NCI-H226 (cell line): ENCODE measurements at regions not wholly inside any gene's neighbourhood (a gene's known extent, or its start where the extent isn't known, plus 50 kb on each side); places are given as distances from the start of the nearest gene placed in this dataset.

Experiments
- DNase-seq: peaks from one replicate; pipeline ENCODE4 v3.0.0-alpha.2; 2015

DNA sequence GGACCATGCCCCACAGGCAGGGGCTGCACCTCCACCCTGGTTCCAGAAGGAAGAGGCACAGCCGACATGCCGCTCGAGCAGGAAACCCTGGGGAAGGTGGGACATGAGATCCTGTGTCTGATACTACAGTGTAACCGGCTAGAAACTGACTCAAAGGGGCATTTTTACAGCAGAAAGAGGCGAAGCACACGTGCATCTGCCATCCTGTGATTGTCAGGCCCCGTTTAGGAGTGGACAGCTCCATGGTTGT lies 62.7 kb downstream of the SIK1 start:
- DNase-seq: no peak

DNA sequence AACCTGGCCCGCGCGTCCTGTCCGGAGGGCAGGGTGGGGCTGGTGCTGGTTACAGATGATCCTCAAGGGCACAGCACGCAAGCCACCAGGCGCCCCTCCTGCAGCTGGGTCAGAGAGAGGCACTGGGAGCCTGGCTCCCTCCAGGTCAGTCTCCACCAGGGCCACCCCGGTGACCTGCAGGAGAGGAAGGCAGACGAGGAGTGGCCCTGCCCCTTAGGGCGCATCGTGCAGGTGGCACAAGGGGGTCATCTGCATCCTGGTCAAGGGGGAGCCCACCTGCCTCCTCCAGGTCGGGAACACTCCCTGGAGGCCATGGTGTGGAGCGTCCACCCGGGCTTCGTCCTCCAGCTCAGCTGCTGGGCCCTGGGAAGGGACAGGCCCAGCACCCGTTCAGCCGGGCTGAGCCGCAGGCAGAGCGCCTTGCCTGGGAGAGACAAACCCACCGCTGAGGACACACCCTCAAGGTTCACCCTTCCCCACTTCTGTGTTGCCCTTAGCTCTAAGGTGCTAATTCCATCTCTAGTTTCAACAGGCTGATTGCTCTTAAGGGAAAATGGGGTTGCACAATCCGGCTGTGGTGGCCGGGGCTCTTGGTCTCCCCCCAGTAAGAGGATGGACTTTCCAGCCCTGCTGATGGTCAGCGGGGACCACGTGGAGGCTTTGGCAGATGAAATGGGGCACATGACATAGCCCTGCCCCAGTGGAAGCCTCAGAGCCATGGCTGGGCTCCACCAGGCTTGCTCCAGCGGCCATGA lies 63.2 kb downstream of the SIK1 start:
- no peak for DNase-seq

DNA sequence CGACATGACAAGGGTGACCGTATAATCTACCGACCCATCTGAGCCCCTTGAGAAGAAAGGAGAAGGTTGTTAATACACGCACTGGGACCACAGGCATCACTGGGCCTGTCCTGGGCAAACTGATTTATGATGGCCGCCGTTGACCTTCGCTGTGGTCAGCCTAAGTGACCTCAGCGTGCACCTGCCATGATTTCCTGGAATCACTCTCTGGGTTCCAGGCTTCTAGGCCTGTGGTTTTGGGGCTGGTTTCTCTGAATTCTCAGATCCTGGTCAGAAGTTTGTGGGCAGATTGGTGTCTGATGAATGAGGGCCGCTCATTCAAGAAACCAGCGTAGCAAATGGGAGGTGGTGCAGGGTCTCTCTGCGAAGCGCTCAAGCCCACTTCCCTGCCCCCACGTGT lies 64.0 kb downstream of the SIK1 start:
- no peak for DNase-seq

DNA sequence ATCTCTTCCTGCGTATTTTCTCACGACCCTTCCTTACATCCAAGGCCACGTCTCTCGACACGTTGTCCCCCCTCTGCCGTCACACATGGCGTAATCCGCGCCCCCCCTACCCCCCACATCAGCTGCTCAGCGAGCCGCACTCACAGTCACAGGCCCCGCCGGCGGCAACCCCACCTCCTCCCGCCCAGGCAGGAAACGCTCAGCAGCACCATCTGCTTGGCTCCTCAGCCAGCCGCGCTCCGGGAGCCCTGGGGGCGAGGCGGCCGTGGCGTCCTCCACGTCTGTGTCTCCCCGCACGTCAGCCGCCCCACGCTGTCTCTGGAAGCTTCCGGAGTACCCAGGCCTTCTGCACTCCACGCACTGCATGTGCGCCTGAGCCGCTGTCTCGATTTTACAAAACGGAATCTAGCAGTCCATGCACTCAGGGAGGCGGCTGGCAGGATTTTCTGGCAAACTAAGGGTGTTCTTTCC lies 64.6 kb downstream of the SIK1 start:
- no peak for DNase-seq

DNA sequence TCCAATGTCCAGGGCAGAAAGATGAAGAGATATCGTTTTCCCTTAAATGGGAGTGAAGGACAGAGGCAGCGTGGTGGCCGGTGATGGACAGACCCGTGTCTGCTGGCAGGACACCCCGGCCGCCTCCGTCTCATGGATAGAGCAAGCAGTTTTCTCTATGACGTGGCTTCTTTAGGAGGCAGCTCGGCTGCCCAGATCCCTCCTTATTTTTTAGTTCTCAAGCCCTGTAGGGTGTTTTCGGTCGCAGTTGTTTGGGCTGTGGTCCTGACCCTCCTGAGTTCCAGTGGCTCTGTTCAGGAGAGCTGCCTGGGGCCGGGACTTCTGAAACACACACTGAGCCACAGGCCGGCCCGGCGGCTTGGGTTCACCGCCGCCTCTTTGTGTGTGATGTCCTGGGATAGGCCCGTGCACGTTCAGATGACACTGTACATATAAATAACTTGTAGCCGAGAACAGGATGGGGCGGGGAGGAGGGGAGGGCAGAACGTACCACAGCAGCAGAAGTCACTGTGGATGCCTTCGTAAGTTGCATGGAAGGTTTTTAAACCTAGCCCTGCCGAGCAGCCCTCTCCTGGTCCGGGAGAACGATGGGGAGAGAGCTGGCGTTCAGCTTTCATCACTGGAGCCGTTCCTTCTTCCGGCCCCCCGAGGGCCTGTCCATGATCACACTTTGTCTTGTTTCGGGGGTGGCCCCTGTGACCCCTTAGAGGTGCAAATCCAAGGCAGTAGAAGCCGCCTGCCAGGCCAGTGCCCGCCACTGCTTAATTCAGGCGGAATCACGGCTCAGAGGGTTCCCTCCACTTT lies 65.2 kb downstream of the SIK1 start:
- DNase-seq: no peak

DNA sequence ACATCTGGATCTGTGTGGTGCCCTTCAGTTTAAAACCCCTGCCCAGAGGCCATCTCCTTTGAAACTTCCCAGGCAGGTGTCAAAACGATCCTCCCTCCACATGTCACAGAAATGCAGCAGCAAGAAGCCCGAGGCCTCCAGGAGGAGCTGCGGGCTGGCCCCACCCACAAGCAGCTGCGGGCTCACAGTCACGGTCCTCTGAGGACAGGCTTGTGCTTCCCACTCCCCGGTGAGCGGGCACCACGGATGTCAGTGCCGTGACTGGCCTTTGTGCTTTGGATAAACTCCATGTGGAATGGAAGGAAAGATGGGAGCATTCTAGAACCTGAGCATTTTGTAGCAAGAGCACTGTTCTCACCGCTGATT lies 65.8 kb downstream of the SIK1 start:
- no peak for DNase-seq

DNA sequence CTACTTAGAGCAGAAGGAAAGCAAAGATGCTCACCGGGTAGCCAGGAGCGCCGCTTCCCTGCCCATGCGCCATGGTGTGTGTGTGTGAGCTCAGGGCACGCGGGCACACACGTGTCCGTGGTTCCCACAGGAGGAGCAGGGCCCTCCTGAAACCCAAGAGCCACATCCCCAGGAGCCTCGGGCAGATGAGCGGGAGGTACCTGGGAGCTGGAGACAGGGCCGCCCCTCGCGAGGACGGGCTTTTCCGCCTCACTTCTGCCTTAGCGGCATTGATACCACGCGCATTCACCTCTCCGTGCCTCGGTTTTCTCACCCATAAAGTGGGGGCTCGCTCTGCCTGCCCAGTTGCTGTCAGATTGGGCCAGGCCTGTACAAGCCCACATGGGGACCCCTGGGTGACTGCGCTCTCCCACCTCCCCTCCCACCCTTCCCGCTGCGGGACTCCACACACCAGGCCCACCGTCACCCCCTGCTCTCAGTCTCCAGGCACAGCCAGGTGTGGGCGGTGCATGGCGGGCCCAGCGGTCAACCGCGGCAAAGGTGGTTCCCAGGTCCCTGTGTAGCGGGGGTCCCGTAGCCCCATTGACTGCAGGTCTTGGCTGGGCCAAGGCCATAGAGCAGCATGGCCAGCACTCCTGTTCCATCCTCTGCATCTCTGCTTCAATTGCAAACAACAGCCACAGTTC lies 66.3 kb downstream of the SIK1 start:
- no peak for DNase-seq

DNA sequence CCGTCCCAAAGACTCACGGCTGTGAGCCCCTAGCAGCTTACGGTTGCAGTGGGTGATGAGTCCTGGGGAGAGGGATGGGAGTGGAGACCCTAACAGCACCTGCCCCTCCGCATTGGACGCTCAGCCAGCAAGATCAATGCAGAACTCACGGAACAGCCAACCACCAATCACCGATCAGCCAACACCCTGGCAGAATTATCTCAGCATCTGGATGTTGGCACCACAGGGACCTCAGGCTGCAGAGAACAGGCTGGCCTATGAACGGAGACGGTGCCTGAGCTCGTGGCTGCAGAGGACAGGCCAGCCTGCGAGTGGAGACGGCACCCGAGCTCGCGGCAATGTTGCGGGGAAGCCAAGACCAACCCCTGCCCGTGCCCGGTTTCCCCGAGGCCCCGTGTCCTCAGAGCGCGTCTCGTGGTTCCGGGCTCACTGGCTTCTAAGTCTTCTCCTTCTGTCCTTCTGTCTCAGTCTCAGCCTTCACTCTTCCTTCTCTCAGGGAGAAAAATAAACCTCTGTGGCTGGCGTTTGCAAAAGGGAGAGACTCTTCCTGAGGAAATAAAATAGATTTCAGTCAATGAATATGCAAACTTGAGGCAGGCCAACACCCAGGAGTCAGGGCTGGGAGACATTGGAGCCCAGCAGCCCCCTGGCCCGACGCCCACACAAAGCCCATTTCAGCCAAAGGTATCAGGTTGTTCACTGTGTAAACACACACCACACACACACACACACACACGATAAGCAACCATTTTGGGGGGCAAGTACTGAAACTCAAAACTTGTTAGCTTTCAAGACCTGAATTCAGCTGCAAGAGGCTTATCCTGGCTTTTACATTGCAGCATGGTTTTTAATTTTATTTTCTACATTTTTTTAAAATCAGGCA lies 67.8 kb downstream of the SIK1 start:
- DNase-seq: no peak

DNA sequence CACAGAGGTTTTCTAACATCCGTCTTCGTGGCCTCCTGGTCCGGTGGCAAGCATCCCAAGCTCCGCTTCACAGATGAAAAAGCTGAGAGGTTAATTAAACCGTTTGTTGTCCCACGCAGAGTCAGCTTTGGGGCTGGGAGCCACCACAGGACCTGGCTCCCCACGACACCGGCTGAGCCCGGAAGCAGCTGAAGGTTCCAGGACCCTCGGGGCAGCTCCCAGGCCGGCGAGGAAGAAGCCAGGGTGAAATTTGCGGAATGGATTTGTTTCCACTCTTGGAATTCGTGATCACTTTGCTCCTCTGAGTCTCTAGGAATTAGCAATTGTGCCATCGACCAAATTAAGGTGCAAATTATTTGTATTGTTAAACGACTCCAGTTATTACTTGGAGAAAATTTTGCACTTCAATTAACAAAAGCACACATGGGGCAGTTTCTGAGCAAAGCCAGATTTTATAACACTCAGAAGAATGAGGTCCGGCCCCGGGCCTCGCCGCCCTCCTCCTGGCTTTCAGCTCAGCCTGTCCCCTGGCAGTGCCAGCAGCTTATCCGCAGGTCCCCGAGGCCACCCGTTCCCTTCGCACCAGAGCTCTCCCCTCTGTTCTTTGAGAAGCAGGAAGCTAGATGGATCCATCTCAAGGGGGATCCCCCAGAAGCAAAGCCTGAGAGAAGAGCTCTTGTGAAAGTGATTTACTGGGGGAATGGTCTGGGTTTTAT lies 69.1 kb downstream of the SIK1 start:
- no peak for DNase-seq

DNA sequence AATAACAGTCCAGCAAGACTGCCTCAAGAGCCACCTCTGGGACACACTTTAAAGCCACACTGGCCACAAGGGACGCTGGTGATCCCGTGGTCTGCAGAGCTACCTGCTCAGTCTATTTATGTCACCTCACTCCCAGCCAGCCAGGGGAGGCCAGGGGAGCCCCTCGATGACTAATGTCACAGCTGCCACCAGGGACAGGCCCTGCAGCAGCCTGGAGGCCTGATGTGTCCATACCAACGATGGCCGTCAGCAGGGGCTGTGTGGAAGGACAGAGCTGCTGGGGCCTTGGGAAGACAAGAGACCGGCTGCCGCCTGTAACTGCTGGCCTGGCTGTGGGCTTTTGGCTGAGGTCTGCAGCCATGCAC lies 71.0 kb downstream of the SIK1 start:
- no peak for DNase-seq

DNA sequence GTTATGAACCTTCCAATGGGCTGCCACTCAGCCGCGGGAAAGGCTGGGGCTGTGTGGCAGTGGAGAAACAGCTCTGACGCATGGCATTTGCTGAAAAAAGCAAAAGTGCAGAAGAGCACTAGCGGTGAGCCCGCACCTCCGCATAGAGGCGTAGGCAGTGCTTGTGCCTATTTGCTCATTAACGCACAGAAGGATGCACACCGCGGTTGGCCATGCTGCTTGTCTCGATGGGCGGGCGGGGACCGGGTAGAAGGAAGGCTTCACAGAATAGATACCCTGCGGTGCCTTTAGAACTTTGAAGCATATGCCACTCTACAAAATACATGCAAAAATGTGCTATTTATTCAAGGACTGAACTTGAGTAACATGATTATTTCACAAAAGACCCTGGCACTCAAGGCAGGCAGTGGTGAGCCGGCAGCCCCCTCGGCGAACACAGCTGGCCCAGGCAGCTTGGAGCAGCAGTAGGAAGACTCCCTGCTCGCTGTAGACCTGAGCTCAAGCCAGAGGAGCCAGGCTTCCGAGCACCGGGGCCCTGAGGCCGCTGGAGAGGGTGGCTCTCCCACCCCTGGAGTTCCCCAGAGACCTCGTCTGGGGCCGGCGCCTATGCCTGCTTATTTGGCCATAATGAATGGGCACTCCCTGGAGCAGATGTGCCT lies 71.5 kb downstream of the SIK1 start:
- DNase-seq: no peak

DNA sequence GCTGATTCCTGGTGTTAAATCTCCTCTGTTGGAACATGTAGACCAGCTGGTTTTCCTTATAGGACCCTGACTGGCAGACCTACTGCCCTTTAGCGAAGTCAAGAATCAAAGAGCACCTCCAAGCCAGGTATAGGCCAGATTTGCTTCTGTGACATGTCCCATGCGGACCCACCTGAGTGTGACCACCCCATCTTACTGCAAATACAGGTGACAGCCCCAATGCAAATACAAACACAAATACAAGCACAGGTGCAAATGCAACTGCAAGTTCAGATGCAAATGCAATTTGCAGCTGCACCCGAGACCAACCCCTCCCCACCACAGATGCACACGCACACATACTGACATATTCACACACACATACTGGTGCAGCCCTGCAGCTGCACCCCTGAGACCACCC lies 72.3 kb downstream of the SIK1 start:
- DNase-seq: no peak

DNA sequence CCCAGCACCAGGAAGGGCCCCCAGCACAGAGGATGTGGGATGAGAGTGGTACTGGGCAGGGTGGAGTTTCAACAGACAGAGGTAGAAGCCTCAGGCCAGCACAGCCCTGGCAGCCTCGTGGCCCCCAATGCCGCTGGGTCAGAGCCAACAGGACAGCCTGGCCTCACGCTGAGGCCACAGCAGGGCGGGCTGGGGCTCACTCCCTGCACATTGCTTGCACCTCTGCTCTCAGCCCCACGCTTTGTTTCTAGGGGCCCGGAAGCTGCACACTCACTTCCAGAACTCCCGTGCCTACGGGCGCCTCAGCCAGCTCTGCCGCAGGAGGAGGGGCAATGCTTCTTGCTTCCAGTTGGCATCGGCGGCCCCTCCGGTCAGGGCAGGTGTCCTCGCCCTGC lies 72.9 kb downstream of the SIK1 start:
- no peak for DNase-seq

DNA sequence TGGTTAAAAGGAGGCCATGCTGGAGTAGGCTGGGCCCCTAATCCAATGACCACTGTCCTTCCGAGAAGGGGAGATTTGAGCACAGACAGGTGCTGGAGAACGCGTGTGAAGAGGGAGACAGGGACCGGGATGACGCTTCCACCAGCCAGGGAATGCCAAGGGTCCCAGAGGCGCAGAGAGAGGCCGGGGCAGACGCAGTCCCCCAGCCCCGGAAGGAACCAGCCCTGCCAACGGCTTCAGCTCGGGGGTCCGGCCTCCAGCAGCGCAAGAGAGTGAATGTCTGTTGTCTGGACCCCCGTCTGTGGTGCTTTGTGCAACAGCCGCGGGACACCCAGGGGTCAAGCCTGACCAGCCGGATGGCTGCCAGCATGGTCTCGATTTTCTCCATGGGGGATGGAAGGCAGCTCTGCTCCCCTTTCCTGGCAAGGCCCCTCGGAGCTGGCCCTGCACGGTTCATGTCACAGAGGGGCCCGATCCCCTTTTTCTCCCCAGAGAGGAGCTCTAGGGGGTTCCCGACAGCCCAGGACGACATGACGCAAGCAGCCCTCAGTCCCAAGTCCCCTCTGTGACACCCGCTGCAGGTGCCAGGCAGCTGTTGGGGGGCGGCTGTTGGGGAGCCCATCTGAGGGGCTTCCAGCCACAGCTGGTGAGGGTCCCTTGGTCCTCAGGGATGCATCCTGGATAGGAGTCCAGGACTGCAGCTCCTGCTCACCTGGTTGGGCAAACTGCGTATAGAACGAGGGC lies 73.5 kb downstream of the SIK1 start:
- no peak for DNase-seq

DNA sequence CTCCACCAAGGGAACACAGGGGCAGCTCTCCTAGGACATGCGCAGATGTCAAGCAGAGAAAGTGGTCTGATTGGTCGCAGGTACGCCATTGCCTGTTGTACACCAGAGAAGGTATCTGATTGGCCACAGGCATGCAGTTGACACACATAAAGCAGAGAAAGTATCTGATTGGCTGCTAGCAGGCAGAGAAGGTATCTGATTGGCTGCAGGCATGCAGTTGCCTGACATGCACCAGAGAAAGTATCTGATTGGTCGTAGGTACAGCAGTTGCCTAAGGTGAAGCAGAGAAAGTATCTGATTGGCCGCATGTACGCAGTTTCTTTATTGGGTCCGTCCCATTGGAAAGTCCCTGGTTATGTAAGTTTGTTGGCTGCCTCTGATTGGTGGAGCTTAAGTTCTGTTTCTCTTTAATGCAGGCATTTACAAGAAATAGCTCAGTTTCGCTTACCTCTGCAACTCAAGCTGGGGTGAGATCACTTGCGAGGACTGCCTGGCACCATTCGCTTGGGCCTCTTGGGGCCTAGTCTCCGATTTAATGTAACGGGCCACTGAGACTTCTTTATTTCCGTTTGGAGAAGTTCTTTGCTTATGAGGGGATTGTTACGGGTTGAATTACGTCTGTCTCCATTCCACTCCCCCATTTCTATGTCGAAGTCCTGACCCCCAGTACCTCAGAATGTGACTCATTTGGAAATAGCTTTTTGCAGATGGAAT lies 74.2 kb downstream of the SIK1 start:
- peak; percentile 40 for DNase-seq

DNA sequence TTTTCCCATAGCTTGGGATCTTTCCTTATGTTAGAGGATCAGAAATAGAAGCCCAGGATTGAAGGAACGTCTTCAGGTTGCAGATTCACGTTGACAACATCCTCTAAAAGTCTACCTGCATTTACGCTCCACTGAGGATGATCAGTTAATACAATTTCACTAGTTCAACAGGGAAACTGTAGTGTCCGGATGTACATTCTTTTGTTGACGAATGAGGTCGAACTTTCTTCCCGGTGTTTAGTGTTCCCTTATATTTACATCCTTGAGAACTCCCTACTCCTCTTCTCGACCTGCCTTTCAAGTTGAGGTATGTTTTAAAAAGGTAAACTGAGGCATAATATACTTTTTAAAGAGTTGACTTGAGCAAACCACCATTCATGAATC lies 74.8 kb downstream of the SIK1 start:
- no peak for DNase-seq

DNA sequence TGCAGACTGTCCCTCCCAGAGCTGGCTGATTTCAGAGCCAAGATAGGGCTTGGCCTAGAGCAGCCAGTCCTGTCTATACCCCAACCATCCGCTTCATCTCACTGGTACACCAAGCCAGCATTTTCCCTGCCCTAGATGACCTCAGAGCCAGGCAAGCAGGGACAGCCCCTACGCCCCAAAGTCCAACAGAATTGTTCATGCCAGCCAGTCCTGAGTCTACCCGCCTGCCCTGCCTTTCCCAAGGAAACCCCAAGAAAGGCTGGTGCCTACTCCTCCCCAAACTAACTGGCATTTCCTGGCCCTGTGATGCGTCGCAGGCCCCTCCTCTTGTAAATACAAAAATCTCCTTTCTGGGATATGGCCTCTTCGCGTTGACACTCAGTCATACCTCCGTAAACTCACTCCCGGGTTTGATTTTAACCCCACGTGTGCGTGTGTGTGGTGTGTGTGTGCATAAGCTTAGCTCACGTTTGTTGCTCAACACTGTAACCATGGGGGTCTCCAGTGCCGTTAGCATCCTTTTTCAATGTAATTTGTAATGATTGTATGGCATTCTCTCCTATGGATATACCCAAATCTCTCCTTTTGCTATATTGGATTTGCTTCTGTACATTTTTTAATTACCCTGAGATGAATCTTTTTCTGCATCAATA lies 75.3 kb downstream of the SIK1 start:
- DNase-seq: no peak

DNA sequence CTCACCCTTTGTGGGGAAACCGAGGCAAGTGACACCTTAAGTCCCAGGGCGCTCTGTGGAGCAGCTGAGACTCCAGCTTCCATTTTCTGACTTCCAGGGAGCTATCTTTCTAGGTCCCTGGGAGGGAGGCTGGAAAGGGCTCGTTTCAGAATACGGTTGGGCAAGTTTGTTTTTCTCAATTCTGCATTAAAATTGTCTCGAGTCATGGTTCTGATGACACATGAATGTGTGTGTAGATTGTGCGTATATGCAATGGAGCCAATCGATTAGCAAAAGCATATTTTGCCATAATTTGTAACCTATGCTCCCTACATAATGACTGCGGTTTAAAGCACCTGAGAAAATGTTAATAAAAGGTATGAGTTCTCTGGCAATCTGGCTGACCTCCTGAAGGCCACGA lies 77.3 kb downstream of the SIK1 start:
- DNase-seq: no peak

DNA sequence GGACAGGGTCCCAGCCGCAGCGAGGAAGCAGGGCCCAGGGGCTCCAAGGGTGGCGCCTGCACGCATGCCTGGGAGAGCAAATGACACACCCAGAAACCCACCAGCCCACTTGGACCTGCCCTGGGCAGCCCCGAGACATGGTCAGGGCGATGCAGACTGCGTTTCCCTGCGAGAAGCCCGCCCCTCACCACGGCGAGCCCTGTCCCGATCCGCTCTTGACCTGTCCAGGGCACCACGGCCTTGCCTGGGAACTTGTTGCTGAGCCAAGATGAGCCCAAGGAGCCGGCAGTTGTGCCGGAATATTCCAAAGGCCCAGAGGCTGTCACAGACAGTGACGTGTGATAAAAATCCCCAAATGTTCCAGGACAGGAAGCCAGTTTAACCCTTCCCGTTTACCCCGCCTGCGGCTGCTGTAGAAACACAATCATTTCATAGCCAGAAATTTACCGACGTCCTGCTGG lies 78.1 kb downstream of the SIK1 start:
- DNase-seq: no peak

DNA sequence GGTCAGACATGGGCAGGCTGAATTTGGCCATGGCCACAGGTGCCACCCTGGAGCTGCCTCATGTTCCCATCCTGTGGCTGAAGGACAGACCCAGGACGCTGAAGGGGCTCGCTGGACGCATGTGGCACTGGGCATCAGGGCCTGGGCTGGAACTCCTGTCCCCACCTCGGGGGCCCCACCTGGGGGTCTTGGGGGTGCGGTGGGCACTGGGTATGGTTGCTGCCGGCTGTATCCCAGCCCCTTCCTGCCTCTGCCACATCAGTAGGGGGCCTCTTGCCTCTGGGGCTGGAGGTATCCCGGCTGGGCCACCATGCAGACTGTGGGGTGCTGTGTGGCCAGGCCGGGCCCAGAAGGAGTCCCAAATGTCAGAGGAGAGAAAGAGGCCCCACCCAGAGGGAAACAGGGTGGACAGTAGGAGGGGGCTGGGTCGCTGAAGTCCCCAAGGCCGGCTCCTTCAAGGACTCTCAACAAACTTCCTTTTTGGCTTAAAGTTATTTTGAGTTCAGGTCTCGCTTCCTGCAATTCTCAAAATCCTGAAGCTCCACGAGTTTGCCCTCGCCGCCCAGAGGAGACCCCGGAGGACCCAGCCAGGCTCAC lies 78.7 kb downstream of the SIK1 start:
- no peak for DNase-seq
